ENCODE measurements at regions not wholly inside any gene's neighbourhood (a gene's known extent, or its start where the extent isn't known, plus 50 kb on each side); places are given as distances from the start of the nearest gene placed in this dataset.
"Not testable (repeated sequence)": the region's sequence is repeated elsewhere in the genome, so short reads cannot be mapped to it uniquely, and the experiment has no call there.

DNA sequence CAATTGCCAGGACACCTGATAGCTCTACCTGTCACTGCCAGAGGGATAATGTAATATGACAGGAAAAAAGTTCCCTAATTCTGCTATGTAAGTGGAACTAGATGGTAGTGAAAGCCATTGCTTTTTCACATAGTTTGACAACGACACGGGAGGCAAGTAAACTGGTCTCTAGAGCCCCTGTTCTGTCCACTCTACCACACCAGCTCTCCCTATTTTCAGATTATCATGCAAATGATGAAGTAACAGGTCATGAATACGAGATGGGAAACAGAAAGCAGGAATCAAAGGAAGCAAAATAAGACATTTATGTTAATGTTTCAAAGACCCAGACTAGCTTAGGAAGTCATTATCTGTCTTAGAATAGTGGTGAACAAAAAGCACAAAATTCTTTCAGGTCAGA, 56.2 kb downstream of the TAF11L14 start:
- no peak for DNase-seq

DNA sequence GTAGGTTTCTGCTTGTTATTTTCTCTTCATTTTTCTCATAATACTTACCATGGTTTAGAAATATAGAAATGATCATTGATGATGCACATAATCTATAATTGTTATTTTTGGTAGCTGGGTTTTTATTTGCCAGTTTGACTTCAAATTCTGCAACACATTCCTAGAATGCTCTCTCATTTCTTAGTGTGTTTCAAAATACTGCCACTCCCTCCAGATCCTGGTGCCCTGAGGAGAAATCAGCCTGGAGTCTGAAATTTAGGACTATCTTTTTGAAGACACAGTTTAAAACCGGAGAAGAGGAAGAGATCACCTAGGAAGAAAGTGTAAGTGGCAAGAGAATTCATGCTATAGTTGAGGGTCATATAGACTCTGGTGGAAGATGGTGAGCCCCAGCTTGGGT, 57.5 kb downstream of the TAF11L14 start:
- no peak for DNase-seq

DNA sequence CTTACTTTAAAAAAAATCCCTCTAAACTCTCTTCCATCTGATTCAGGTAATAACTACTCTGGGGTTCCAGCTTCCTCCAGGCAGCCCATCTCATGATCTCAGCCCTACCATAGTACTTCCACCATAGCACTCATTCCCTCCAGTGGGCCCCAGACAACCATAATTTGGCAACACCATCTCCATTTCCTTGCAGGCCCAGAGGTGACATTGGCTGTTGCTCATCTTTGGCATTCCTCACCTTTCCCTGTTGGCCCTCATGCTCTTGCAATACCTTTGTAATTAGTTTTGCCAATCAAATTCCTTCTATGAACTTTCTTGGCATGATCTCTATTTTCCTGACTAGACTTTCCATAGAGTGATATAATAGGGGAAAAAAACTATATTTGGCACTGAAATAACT, 60.1 kb downstream of the TAF11L14 start:
- DNase-seq = no peak

DNA sequence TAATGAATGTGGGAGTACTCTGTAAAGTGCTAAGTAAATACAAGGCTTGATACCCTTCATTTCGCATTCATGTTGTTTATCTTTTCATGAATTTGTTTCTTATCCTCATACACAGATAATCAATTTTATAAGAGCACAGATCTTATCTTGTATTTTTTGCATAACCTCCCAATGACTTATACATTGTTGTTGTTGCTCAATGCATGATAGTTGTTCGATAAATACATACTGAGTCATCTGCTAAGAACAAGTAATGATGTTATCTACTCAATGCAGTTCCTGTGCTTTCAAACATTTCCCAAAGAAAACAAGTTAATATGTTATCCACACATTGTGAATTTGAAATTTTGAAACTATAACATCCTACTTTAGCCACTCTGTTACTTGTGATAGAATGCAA, 60.7 kb downstream of the TAF11L14 start:
- no peak for DNase-seq

DNA sequence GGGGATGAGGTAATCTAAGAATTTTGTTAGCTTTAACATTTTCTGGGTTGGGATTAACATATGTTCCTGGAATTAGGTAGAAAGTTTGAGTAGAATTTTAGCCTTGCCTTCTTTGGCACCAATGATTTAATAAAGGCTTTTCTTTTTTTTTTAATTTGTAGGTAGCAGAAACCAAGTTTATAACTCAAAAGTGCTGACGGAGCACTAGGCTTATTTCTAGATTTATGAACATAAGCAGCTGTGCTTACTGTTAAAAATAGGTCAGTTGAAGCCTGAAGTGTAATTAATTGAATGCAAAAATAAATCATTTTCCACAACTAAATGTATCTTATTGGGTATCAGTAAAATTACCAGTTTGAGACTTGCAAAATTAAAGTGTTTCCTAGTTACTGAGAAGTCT, 62.4 kb downstream of the TAF11L14 start:
- no peak for DNase-seq

DNA sequence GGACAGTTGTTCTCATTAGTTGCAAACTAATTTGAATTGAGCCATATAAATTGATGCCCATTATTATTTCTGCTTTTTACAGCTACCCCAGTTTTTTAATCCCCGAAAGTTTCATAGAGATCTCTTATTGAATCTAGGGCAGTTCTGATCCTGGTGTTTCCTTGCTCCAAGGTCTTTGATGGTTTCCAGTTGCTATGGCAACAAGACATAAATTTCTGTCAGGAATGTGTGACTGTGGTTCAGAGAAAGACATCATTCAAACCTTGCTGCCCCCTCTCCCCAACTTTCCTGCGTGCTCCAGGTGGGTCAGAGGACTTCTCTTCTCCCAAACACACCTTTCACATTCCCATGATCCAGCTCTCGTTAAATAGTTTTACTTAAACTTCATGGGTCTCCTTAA, 63.4 kb downstream of the TAF11L14 start:
- DNase-seq = no peak

DNA sequence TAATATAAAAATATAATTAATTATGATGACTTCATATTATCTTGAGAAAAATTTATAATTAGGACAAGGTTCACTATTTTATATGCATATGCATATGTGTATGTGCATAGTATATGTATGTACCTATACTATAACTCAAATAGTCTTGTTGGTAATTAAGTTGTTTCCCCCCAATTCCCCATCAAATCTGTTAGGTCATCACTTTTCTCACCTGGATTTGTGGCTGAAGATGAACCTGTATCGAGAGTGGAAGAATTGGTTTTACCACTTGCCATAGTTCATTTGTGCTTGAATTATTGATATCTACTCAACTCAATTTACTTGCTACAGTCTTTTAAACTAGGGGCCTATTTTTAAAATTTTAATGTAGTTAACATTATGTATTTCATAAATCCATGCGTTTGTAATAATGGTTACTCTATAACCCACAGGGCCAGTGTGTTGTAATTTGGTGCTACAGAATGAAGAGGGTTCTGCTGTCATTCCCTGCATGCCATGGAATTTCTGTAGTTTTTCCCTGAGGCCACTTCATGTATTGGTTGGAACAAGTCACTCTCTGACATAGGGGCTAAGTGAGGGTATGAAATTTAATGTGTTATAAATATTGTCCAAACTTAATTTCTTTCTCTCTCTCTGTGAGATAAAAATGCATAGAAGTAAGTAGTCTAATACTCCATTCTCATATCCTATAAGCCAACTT, 74.9 kb downstream of the TAF11L14 start:
- no peak for DNase-seq

DNA sequence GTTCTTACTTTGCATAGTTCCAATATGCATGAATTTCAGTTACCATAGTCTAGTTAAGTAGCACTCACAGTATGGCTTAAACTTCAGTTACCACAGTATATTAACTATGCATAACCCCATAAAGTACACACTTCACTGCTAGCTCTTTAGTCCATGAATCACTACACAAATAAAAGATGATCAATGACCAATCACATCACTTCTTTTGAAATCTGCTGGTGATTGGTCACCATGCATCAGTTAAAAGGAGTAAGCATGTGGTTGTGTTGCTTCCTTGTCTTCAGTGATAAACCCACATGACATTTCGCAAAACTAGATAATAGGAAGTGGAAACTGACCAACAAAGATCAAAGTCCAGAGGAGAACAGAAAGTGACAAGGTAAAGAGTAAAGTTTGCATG, 79.0 kb downstream of the TAF11L14 start:
- no peak for DNase-seq

DNA sequence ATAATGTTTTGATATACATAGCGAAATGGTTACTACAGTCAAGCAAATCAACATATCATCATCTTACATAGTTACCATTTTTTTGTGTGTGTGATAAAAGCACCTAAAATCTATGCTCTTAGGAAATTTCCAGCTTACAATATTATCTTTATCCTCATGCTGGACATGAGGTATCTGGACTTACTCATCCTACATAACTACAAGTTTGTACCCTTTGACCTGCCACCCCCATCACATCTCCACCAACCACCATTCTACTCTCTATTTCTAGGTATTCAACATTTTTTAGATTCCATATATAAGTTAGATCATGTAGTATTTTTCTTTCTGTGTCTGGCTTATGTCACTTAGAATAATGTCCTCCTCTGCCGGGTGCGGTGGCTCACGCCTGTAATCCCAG, 79.9 kb downstream of the TAF11L14 start:
- DNase-seq = no peak

DNA sequence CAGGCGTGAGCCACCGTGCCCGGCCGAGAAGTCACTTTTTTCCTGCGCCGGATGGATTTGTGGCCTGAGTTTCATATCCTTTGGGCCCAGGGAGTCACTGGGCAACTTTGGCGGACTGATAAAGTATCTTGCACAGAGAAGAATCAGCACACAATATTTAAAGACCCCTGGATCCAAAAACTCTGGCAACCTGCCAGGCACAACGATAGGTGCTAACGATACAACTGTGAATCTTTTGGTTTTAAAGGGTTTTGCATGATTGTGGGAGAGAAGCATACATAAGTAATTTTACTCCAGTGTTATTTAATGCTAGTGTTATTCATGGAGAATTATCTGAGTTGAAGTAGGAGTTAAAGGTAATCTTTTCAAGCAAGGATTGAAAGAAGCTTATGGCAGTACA, 85.3 kb downstream of the TAF11L14 start:
- DNase-seq = no peak

DNA sequence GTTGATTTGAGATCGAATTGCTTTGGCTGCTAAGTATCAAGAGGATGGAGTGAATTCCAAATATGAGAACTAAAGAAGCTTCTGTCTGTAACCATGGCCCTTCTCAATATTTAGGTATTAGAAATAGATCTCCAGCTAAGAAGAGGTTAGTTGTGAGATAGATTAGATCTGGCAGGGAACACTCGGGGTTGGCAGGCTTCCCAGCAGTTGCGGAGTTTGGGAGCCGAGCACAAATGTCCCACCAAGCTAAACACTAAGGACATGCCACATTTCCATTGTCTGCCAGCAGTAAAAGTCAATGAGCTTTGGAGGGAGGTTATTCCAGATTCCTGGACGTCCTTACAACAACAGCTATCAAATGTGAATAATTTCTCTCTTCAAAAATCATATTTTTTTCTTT, 85.8 kb downstream of the TAF11L14 start:
- DNase-seq = no peak

DNA sequence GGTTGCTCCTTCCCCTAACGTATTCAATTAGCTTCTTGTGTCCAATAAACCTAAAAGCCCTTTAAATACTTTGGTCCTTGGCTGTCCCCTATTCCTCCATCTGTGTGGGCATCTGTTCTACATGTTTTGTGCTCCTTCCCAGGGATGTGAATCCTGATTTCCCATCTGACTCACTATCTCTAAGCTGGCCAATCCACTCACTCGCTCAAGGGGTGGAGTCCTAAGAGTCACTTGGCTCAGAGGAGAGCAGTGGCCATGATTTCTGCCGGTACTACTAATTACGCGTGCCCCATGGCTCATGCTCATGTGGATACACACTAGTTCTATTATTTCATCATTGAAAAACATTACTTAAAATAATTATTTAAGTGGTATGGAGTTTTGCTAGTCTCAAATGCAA, 89.6 kb downstream of the TAF11L14 start:
- DNase-seq = no peak

DNA sequence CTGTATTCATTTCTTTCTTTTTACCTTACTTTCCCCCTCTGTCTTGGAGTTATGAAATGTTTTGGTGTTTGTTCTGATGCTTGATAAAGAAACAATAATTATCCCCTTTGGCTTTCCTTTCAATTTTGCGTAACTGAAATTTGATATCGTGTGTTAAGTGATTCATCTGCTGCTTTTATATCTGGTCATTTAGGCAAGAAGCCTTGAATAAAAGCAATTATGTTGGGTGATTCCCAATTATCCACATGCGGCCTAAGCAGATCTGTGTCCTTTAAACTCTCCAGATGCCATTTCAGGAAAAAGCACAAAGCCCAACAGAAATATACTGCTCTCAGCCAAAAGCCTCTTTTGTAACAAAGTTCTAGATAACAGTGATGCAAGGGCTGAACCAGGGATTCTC, 92.8 kb downstream of the TAF11L14 start:
- no peak for DNase-seq

DNA sequence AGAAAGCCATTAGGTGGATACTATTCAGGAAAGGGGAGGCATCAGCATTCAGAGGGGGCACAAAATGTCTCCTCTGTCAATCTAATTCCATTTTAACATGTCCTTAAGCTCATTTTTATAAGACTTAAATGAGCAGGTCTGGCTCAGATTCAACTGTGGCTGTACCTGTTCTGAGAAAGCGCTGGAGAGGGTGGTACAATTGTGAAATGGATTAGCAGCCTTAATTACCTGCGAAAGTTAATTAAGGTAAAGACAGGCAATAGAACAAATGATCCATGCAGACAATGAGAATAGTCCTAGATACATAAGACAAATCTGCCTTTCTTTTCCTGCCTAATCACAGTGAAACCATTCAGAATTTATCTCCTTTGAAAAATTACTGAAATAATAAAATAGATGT, 96.2 kb downstream of the TAF11L14 start:
- DNase-seq = no peak

DNA sequence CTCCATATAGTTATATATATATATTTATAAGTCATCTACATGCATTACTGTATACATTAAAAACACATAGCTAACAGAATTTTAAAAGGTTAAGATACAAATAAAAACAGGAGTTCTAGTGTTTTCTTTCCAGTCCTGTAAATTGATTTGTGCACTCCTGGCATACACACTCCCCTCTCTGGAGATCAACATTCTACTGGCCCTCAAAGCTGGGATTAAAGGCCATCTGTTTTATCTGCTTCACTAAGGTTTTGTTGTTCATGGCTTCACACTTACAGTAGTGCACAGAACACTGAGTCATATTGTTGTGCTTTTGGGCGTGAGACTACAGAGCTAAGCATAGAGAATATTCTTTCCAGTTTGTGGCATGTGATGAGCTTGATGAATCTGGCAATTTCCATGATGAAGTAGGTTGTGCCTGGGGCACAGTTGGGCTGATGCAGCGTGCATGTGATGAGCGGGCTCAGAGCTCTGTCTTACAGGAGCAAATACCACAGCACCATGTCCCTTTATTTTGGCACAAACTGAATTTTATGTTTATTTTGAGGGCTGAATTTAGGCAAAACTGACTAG, 98.2 kb downstream of the TAF11L14 start:
- no peak for DNase-seq

DNA sequence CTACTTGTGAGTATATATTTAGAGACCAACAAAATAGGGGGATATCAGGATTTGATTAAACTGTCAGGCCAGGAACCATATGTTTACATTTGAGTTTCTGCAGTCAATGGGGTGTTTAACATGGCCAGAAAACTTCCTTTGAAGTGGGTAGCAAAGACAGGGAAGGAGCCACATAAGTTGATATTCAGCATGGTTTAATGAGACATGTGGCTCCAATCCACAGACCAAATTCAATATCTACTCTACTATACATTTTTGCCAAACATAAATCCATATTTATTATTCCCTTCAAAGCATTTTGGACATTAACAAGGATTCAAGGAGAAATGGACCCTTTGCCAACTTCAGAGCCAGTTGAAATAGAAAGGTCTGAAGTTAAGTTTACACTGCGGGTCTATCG, 99.8 kb downstream of the TAF11L14 start:
- no peak for DNase-seq

DNA sequence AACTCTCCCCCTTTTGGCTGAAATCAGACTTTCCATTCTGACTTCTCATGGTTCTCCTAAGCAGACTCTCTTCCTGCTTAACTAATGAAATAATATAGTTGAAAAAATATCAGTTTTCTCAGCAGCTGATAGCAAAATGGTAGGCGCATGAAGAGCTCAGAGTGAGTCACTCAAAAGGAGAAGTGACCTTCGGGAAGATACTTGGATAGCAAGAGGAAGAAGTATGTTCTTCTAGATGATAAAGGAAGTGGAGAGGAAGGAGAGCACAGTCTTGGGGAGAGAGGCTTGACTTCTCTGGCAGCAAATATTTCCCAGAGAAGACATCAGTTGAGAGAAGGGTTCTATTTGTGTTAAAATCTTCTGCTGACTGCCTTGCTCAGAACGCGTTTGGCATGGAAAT, 101.5 kb downstream of the TAF11L14 start:
- no peak for DNase-seq

DNA sequence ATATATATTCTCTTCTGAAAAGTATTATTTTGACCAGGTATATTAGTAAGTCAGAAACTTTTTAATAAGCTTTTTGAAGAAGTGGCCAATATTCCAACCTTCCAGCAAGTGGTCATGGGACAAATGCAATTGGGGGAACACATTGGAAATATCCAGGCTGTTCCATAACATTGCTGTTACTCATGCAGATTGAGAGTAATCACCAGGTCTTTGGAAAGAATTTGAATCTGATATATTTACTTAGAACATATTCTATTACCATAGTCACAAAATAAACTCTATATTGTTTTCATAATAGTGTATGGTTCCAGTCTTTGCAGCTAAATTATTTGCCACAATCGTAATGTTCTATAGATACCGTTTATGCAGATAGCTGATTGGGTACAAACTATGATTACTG, 102.8 kb downstream of the TAF11L14 start:
- no peak for DNase-seq

DNA sequence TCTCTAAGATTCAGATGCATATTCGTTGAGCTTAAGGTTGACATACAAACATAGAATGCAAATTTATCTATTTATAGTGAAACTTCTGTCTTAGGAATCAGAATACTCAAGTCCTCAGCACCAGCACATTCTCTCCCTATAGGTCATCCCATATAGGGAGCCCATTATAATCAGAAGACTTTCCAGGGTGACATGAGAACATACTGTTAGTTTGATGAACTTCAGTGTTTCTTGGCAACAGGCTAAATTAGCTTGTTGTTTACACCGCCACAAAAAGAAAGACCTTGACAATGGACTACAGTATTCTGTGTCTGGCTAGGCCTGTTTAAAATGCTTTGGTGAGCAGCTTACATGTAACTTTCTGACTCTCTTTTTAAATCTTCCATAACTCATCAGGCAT, 104.2 kb downstream of the TAF11L14 start:
- DNase-seq = no peak

DNA sequence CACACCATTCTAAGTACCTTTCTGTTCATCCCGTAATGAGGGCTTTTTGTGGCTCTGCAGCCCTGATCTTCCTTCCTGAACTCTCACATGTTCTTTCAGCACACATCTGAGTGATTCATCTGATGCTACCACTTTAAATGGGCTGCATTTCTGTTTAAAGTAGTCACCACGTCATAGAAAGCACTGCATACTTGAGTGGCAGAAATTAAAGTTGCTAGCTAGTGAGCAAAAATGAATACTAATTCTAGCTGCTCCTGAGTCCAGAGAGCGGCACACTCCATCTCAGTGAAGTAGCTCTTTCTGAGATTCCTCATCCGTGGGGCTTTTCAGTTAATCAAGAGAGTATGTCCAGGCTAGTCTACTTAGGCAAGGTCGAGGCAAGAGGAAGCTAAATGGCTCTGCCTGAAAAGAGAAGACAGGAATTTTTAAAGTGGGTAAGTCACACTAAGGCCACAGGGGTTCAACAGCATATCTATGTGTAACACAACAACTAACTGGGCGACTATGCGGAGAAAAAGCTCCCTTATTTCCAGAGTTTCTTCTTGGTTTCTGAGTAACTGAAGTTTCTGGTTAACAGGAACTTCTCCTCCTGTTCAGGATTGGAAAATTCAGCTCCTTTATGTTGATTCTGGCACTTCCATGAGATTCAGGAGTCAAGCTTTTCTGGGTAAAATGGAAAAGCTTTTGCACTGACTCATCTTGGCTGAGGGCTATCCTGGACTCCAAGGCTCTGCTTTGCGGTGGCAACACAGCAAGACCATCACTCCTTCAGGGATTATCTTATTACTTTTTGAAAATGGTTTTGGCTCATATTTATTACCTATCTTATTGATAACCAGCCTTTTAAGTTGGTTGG, 109.5 kb downstream of the TAF11L14 start:
- no peak for DNase-seq

DNA sequence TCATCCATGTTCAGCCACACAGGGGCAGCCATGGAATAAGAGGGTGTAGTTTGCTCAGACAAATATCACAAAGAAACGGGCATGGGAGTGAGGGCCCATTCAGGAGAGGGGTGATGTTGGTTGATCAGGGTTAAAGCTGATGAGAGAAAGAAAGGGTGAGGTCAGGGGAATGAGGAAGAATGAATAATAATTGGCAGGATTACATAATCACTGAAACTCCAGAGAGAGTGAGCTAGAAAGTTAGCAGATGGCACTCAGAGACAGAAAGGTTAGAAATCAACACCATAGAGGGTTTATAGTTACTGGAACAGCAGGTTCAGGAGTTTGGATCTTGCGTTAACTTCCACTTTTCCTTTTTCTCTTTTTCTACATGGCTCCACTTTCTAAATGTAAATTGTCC, 113.9 kb downstream of the TAF11L14 start:
- no peak for DNase-seq

DNA sequence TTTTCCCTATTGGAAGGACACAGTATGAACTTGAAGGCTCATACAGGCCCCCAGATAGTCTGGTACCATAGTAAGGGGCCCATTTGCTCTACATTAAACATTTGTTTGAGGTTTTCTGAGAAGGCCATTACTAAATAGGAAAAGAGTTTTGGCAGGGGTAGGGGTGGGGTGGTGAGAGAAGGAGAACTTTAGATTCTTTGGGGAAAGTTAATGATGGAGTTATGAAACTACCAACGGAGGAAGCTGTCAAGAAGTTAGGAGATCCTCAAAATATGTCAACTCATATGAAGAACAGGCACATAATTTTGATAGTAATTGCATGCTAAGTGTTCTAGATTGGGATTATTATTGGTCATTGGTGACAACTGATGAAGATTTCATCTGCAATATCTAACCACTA, 114.7 kb downstream of the TAF11L14 start:
- DNase-seq = no peak

DNA sequence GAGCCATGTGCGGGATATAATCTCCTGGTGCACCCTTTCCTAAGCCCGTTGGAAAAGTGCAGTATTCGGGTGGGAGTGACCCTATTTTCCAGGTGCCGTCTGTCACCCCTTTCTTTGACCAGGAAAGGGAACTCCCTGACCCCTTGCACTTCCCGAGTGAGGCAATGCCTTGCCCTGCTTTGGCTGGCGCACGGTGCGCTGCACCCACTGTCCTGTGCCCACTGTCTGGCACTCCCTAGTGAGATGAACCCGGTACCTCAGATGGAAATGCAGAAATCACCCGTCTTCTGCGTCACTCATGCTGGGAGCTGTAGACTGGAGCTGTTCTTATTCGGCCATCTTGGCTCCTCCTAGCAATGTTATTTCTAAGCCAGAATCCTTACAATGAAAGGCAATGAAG, 121.1 kb downstream of the TAF11L14 start:
- DNase-seq = not testable (repeated sequence)

DNA sequence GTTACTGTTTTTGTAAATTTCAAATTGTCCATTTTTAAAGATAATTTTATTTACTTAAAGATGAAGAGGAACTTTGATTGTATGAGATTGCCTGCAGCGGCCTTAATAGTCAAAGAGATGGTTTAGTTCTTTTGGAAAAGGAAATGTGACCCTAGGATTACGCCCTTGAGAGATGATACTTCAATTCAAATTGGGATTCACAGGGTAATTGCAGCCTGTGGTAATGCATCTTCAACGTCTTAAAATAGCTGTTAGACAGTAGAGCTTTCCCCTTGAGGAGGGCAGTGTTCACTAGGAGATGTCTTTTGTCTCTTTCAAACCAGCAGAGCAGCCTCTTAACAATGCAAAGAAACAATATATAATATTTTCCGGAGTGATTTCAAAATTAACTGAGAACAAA, 127.1 kb downstream of the TAF11L14 start:
- DNase-seq = no peak

All from NCI-H510A (cell line).